ENCODE measurements at regions not wholly inside any gene's neighbourhood (a gene's known extent, or its start where the extent isn't known, plus 50 kb on each side); places are given as distances from the start of the nearest gene placed in this dataset.

DNA sequence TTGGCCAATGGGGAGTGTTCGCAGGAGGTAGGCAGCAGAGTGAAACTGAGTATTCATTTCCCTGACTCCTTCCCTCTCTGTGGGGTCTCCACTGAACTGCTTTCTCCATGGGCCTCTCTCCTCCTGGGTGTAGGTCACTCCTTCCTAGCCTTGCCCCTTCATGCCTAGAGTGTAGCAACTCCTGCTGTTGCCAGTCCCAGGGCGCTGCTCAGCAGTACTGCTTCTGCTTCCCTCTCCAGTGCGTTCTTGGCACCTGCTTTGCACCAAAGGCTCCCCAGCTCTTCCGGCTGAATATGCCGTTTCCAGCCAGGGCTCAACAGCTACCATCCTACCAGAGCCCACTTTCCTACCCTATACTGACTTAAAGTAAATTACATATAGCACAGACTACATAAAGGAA, 92.2 kb downstream of the MAF start:
- TF ChIP-seq, protein P1, sequence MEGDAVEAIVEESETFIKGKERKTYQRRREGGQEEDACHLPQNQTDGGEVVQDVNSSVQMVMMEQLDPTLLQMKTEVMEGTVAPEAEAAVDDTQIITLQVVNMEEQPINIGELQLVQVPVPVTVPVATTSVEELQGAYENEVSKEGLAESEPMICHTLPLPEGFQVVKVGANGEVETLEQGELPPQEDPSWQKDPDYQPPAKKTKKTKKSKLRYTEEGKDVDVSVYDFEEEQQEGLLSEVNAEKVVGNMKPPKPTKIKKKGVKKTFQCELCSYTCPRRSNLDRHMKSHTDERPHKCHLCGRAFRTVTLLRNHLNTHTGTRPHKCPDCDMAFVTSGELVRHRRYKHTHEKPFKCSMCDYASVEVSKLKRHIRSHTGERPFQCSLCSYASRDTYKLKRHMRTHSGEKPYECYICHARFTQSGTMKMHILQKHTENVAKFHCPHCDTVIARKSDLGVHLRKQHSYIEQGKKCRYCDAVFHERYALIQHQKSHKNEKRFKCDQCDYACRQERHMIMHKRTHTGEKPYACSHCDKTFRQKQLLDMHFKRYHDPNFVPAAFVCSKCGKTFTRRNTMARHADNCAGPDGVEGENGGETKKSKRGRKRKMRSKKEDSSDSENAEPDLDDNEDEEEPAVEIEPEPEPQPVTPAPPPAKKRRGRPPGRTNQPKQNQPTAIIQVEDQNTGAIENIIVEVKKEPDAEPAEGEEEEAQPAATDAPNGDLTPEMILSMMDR (IDR thresholded peaks at IDR 0.05), result no peak
- no peak for TF ChIP-seq POLR2A (IDR thresholded peaks at IDR 0.05)

Measured in body of pancreas (tissue), 4 donors.